SK-N-MC (cell line): ENCODE measurements at regions not wholly inside any gene's neighbourhood (a gene's known extent, or its start where the extent isn't known, plus 50 kb on each side); places are given as distances from the start of the nearest gene placed in this dataset.
A peak's percentile ranks its signal among the peaks of the same experiment; 100 is the strongest.

Experiments used
- DNase-seq: peaks from one replicate; pipeline ENCODE4 v3.0.0-alpha.2; 2011; ENCODE audit warnings: low read depth, low spot score
- H3K27ac ChIP-seq: fragments of 200-600 bp; sonication (generic); 2 replicates; pipeline ENCODE4 v1.5.1; 2016; ENCODE audit warnings: mixed run types
- H3K36me3 ChIP-seq: fragments of 200-600 bp; sonication (generic); 2 replicates; pipeline ENCODE4 v1.6.1; 2017; ENCODE audit warnings: antibody characterized with exemption, low read length, mixed read lengths; ENCODE audit not compliant: insufficient read depth
- H3K4me3 ChIP-seq: fragments of 200-600 bp; sonication (generic); 2 replicates; pipeline ENCODE4 v1.5.1; 2016
- H3K9ac ChIP-seq: fragments of 200-600 bp; sonication (generic); 2 replicates; pipeline ENCODE4 v1.8.0; 2017; ENCODE audit warnings: mixed run types, mixed read lengths; ENCODE audit not compliant: insufficient read length
- H3K9me3 ChIP-seq: fragments of 200-600 bp; sonication (generic); 2 replicates; pipeline ENCODE4 v1.6.1; 2017; ENCODE audit warnings: low read depth, mild to moderate bottlenecking, antibody characterized with exemption, low read length, moderate library complexity, mixed read lengths
- EZH2 ChIP-seq: fragments of 200-600 bp; sonication (generic); IDR thresholded peaks from one replicate; pipeline ENCODE4 v1.6.1; 2017; ENCODE audit warnings: antibody characterized with exemption
- FOXP2 ChIP-seq: optimal IDR thresholded peaks from 2 replicates; pipeline ENCODE3; 2011; ENCODE audit warnings: mild to moderate bottlenecking, moderate library complexity; ENCODE audit not compliant: insufficient read depth; ENCODE audit errors: extremely low read length, control extremely low read depth
- POLR2AphosphoS5 ChIP-seq: IDR thresholded peaks from 2 replicates; pipeline ENCODE4 v1.6.1; 2012; ENCODE audit warnings: mild to moderate bottlenecking, low read depth, low read length, borderline replicate concordance

- Histone ChIP-seq H3K9ac (no peak overlapping the region), H3K36me3 (no peaks in the 10 kb centered on the region), H3K9me3 (no peaks in the 10 kb centered on the region), H3K27ac (no peak overlapping the region), H3K4me3 (no peak overlapping the region)
- DNase-seq, result peak; percentile 32
- TF ChIP-seq POLR2AphosphoS5, result no peak
- no peak for TF ChIP-seq EZH2
- no peak for TF ChIP-seq FOXP2
These were observed 57.8 kb upstream of the RGPD5 start for GRCh38 chr2:109736177-109736827.
